Chondrocyte (in vitro differentiated cells): ENCODE measurements at regions not wholly inside any gene's neighbourhood (a gene's known extent, or its start where the extent isn't known, plus 50 kb on each side); places are given as distances from the start of the nearest gene placed in this dataset.

Source experiments
- DNase-seq: peaks from one replicate; pipeline ENCODE4 v3.0.0; 2021; ENCODE audit warnings: mixed read lengths, low spot score
- H3K27ac Mint-ChIP-seq: one replicate; pipeline ENCODE4 v1.8.0; 2021; ENCODE audit warnings: mild to moderate bottlenecking, moderate library complexity, mixed read lengths; ENCODE audit not compliant: unreplicated experiment
- H3K27me3 Mint-ChIP-seq: 2 replicates; pipeline ENCODE4 v1.8.0; 2021; ENCODE audit warnings: low read depth, mixed read lengths
- H3K36me3 Mint-ChIP-seq: 2 replicates; pipeline ENCODE4 v1.8.0; 2021; ENCODE audit warnings: low read depth, mixed read lengths
- H3K4me1 Mint-ChIP-seq: 2 replicates; pipeline ENCODE4 v1.8.0; 2021; ENCODE audit warnings: low read depth, mild to moderate bottlenecking, mixed read lengths
- H3K4me3 Mint-ChIP-seq: one replicate; pipeline ENCODE4 v1.8.0; 2021; ENCODE audit warnings: mild to moderate bottlenecking, moderate library complexity, mixed read lengths; ENCODE audit not compliant: unreplicated experiment
- H3K9me3 Mint-ChIP-seq: 2 replicates; pipeline ENCODE4 v1.8.0; 2021; ENCODE audit warnings: low read depth, mixed read lengths
- TF ChIP-seq, protein P1 (sequence below): fragments of 200-600 bp; sonication (generic); IDR thresholded peaks from 2 replicates; pipeline ENCODE4 v1.5.0; 2021; ENCODE audit warnings: antibody characterized with exemption, mild to moderate bottlenecking, moderate library complexity

DNA sequence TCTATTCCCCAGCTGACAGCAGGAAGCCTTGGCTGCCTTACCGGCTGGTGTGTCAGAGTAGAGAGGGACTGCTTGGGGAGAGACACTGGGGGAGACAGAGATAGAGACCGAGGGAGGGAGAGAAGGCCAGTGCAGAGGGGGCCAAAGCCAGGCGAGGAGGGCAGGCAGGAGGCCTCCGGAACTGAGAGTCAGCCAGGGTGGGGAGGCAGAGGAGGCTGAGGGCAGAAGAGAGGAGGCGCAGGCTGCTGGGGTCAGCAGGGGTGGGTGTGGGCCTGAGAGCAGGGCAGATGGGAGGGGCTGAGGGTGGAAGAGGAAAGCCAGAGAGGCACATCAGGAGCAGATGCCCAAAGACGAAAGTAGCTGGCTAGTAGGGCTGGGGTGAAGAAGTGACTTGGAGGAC, 57.2 kb upstream of the PAX2 start:
- H3K27me3 Mint-ChIP-seq, result peaks cover 80% of the 10 kb centered on the region
- no peak overlapping the region for H3K4me3 Mint-ChIP-seq
- peaks cover 2% of the 10 kb centered on the region for H3K36me3 Mint-ChIP-seq
- no peaks in the 10 kb centered on the region for H3K9me3 Mint-ChIP-seq
- no peak overlapping the region for H3K27ac Mint-ChIP-seq
- H3K4me1 Mint-ChIP-seq, result no peaks in the 10 kb centered on the region
- TF ChIP-seq, protein P1, sequence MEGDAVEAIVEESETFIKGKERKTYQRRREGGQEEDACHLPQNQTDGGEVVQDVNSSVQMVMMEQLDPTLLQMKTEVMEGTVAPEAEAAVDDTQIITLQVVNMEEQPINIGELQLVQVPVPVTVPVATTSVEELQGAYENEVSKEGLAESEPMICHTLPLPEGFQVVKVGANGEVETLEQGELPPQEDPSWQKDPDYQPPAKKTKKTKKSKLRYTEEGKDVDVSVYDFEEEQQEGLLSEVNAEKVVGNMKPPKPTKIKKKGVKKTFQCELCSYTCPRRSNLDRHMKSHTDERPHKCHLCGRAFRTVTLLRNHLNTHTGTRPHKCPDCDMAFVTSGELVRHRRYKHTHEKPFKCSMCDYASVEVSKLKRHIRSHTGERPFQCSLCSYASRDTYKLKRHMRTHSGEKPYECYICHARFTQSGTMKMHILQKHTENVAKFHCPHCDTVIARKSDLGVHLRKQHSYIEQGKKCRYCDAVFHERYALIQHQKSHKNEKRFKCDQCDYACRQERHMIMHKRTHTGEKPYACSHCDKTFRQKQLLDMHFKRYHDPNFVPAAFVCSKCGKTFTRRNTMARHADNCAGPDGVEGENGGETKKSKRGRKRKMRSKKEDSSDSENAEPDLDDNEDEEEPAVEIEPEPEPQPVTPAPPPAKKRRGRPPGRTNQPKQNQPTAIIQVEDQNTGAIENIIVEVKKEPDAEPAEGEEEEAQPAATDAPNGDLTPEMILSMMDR, result no peak
- DNase-seq, result no peak

DNA sequence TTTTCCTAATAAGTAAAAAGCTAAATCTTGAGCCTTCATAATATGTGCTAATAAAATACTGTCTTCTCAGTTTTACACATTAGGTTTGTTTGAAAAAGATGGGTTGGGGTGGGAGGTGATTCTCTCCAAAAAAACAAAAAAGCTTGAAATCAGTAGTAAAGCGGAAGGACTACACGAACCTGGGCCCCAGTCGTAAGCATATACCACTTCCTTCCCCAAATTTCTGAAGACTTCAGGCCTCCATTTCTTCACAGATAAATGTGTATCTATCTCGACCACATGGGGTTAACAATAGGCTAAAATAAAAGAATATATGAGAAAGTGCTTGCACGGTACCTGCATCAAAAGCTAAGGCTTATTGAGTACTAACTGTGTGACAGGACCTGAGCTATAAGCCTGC, 51.6 kb upstream of the PAX2 start:
- Mint-ChIP-seq H3K4me3 (no peak overlapping the region), H3K36me3 (no peaks in the 10 kb centered on the region), H3K9me3 (no peaks in the 10 kb centered on the region)

More for the DNA sequence above, 51.6 kb upstream of the PAX2 start:
- H3K27me3 Mint-ChIP-seq, result peaks cover 49% of the 10 kb centered on the region
- peaks cover 2% of the 10 kb centered on the region for H3K4me1 Mint-ChIP-seq
- TF ChIP-seq, protein P1, result no peak
- no peak overlapping the region for H3K27ac Mint-ChIP-seq
- DNase-seq, result no peak
